Keratinocyte (primary cell): ENCODE measurements at regions not wholly inside any gene's neighbourhood (a gene's known extent, or its start where the extent isn't known, plus 50 kb on each side); places are given as distances from the start of the nearest gene placed in this dataset.

Experiments used
- EZH2 ChIP-seq: IDR thresholded peaks from one replicate; pipeline ENCODE4 v1.6.1; 2012; ENCODE audit warnings: inconsistent platforms, mild to moderate bottlenecking, low read length, moderate library complexity
- TF ChIP-seq, protein P1 (sequence below), 3 experiments: IDR thresholded peaks in 1 of 3; conservative IDR thresholded peaks in 1 of 3; optimal IDR thresholded peaks in 1 of 3; 2 replicates in 2 of 3; 3 replicates in 1 of 3; pipeline versions ENCODE3 to v1.5.1; 2011; ENCODE audit warnings: low read length in 3 of 3, mild to moderate bottlenecking in 3 of 3, moderate library complexity in 2 of 3, control low read depth in 1 of 3, inconsistent platforms in 1 of 3; ENCODE audit not compliant: insufficient read depth in 2 of 3; ENCODE audit errors: extremely low read depth in 1 of 3

- TF ChIP-seq, protein P1, sequence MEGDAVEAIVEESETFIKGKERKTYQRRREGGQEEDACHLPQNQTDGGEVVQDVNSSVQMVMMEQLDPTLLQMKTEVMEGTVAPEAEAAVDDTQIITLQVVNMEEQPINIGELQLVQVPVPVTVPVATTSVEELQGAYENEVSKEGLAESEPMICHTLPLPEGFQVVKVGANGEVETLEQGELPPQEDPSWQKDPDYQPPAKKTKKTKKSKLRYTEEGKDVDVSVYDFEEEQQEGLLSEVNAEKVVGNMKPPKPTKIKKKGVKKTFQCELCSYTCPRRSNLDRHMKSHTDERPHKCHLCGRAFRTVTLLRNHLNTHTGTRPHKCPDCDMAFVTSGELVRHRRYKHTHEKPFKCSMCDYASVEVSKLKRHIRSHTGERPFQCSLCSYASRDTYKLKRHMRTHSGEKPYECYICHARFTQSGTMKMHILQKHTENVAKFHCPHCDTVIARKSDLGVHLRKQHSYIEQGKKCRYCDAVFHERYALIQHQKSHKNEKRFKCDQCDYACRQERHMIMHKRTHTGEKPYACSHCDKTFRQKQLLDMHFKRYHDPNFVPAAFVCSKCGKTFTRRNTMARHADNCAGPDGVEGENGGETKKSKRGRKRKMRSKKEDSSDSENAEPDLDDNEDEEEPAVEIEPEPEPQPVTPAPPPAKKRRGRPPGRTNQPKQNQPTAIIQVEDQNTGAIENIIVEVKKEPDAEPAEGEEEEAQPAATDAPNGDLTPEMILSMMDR (optimal IDR thresholded peaks at IDR 0.05 in 1 of 3, IDR thresholded peaks at IDR 0.05 in 1 of 3, conservative IDR thresholded peaks at IDR 0.05 in 1 of 3; ENCODE audit: extremely low read depth in 1 of 3, insufficient read depth in 2 of 3, low read length in 3 of 3), result no peak
- TF ChIP-seq EZH2, result no peak
Measured at GRCh38 chr1:109846162-109846561, 64.5 kb upstream of the CSF1 start.
